Neuronal stem cell (in vitro differentiated cells): ENCODE measurements at regions not wholly inside any gene's neighbourhood (a gene's known extent, or its start where the extent isn't known, plus 50 kb on each side); places are given as distances from the start of the nearest gene placed in this dataset.

ENCODE experiments used
- DNase-seq: peaks from one replicate; pipeline ENCODE4 v3.0.0-alpha.2; 2013; ENCODE audit warnings: low spot score
- H2AFZ ChIP-seq: one replicate; pipeline ENCODE4 v1.6.1; 2013; ENCODE audit warnings: mild to moderate bottlenecking, low read length, inconsistent platforms
- H2AK5ac ChIP-seq: 2 replicates; pipeline ENCODE4 v1.6.1; 2013; ENCODE audit warnings: low read depth, mild to moderate bottlenecking, inconsistent platforms, low read length, moderate library complexity, mixed read lengths
- H2BK120ac ChIP-seq: 2 replicates; pipeline ENCODE4 v1.6.1; 2013; ENCODE audit warnings: low read depth, mild to moderate bottlenecking, inconsistent platforms, low read length, moderate library complexity, mixed read lengths
- H2BK12ac ChIP-seq: one replicate; pipeline ENCODE4 v1.6.1; 2013; ENCODE audit warnings: low read length, inconsistent platforms
- H2BK15ac ChIP-seq: 2 replicates; pipeline ENCODE4 v1.6.1; 2013; ENCODE audit warnings: mild to moderate bottlenecking, low read length, inconsistent platforms, mixed read lengths
- H2BK5ac ChIP-seq: one replicate; pipeline ENCODE4 v1.6.1; 2013; ENCODE audit warnings: inconsistent platforms, mild to moderate bottlenecking, low read length, moderate library complexity
- H3K14ac ChIP-seq: one replicate; pipeline ENCODE4 v1.6.1; 2013; ENCODE audit warnings: low read length, inconsistent platforms
- H3K18ac ChIP-seq: 2 replicates; pipeline ENCODE4 v1.6.1; 2013; ENCODE audit warnings: low read length, inconsistent platforms
- H3K23ac ChIP-seq: 2 replicates; pipeline ENCODE4 v1.6.1; 2013; ENCODE audit warnings: low read depth, mild to moderate bottlenecking, mixed read lengths, low read length, inconsistent platforms; ENCODE audit not compliant: poor library complexity
- H3K27ac ChIP-seq: replicated peaks from 3 replicates; pipeline ENCODE4 v1.5.1; 2013; ENCODE audit warnings: low read length, inconsistent platforms
- H3K27me3 ChIP-seq, 3 experiments: 2 replicates each; pipeline ENCODE4 v1.6.1; 2013; ENCODE audit warnings: low read length in 3 of 3, mild to moderate bottlenecking in 2 of 3, inconsistent platforms in 1 of 3, low read depth in 1 of 3, mixed read lengths in 1 of 3, moderate library complexity in 1 of 3; ENCODE audit not compliant: control insufficient read depth in 3 of 3, insufficient read depth in 3 of 3
- H3K36me3 ChIP-seq, 2 donors: replicated peaks in 1 of 2; 2 replicates each; pipeline ENCODE4 v1.6.1; 2013; ENCODE audit warnings: low read length in 2 of 2; ENCODE audit not compliant: control insufficient read depth in 2 of 2, insufficient read depth in 2 of 2
- H3K4ac ChIP-seq: 2 replicates; pipeline ENCODE4 v1.6.1; 2013; ENCODE audit warnings: inconsistent platforms, mild to moderate bottlenecking, low read length, moderate library complexity
- H3K4me1 ChIP-seq, 2 donors: 1 replicate in 1 of 2; 2 replicates in 1 of 2; pipeline ENCODE4 v1.6.1; 2013; ENCODE audit warnings: low read length in 2 of 2, low read depth in 1 of 2; ENCODE audit not compliant: control insufficient read depth in 2 of 2, insufficient read depth in 1 of 2
- H3K4me2 ChIP-seq: one replicate; pipeline ENCODE4 v1.6.1; 2013; ENCODE audit warnings: mild to moderate bottlenecking, low read length, inconsistent platforms; ENCODE audit not compliant: insufficient read depth, poor library complexity, severe bottlenecking
- H3K4me3 ChIP-seq, 2 donors: 2 replicates each; pipeline ENCODE4 v1.5.1; 2013; ENCODE audit warnings: low read length in 2 of 2, mild to moderate bottlenecking in 2 of 2, inconsistent platforms in 1 of 2, moderate library complexity in 1 of 2
- H3K79me1 ChIP-seq: one replicate; pipeline ENCODE4 v1.6.1; 2013; ENCODE audit warnings: low read depth, mild to moderate bottlenecking, inconsistent platforms, low read length, moderate library complexity
- H3K9ac ChIP-seq: one replicate; pipeline ENCODE4 v1.6.1; 2013; ENCODE audit warnings: mild to moderate bottlenecking, low read depth, low read length, inconsistent platforms; ENCODE audit not compliant: poor library complexity
- H3K9me3 ChIP-seq, 2 donors: replicated peaks in 1 of 2; 2 replicates each; pipeline versions ENCODE3 to v1.6.1; 2013; ENCODE audit warnings: low read length in 2 of 2, mild to moderate bottlenecking in 2 of 2, inconsistent platforms in 1 of 2, low read depth in 1 of 2, mixed read lengths in 1 of 2, moderate library complexity in 1 of 2; ENCODE audit not compliant: control insufficient read depth in 2 of 2, insufficient read depth in 1 of 2
- H4K8ac ChIP-seq: one replicate; pipeline ENCODE4 v1.6.1; 2013; ENCODE audit warnings: low read depth, mild to moderate bottlenecking, inconsistent platforms, low read length, moderate library complexity
- H4K91ac ChIP-seq: one replicate; pipeline ENCODE4 v1.6.1; 2013; ENCODE audit warnings: low read length, low read depth, mild to moderate bottlenecking, inconsistent platforms; ENCODE audit not compliant: poor library complexity
- WGBS, 2 donors: extraction: QIAGEN DNeasy Blood & Tissue Kit; methylation state at CpG; one replicate each; pipeline ENCODE4 v1.1.7; 2013; ENCODE audit warnings: missing lambda C conversion rate in 2 of 2, mixed read lengths in 1 of 2; ENCODE audit not compliant: insufficient read length in 2 of 2, insufficient replicate concordance in 1 of 2; ENCODE audit errors: extremely low coverage in 2 of 2; 5-methylcytosine and 5-hydroxymethylcytosine counted together

- H3K4ac ChIP-seq = no peak overlapping the region
- no peak overlapping the region for H2AK5ac ChIP-seq
- WGBS, 2 donors = no CpG with 5 or more reads among the region's 18 CpGs
- no peaks in the 10 kb centered on the region for H3K27me3 ChIP-seq
- H3K27ac ChIP-seq = no peak overlapping the region
- peaks cover 8 to 15% of the 10 kb centered on the region in 2 donors for H3K4me1 ChIP-seq
- H3K79me1 ChIP-seq = no peaks in the 10 kb centered on the region
- H3K14ac ChIP-seq = no peak overlapping the region
- H3K4me3 ChIP-seq = no peak overlapping the region
- H2BK15ac ChIP-seq = no peak overlapping the region
- no peaks in the 10 kb centered on the region for H3K9me3 ChIP-seq
- H3K9ac ChIP-seq = no peak overlapping the region
- H4K8ac ChIP-seq = no peak overlapping the region
- peak overlapping the region; percentile 32 for H2AFZ ChIP-seq
- no peak overlapping the region for H3K4me2 ChIP-seq
- H2BK5ac ChIP-seq = no peak overlapping the region
- H4K91ac ChIP-seq = no peak overlapping the region
- no peak overlapping the region for H3K23ac ChIP-seq
- H2BK12ac ChIP-seq = no peak overlapping the region
- no peaks in the 10 kb centered on the region for H3K36me3 ChIP-seq
- DNase-seq = no peak
- H3K18ac ChIP-seq = no peak overlapping the region
- H2BK120ac ChIP-seq = no peak overlapping the region
Observed at GRCh38 chr2:104416339-104417000, 437.4 kb upstream of the POU3F3 start.

- Histone ChIP-seq H3K79me1 (no peaks in the 10 kb centered on the region), H3K9ac (no peak overlapping the region), H3K27me3 (no peaks in the 10 kb centered on the region), H3K18ac (no peak overlapping the region), H2BK15ac (no peak overlapping the region), H2AFZ (no peak overlapping the region), H2BK12ac (no peak overlapping the region), H2BK5ac (no peak overlapping the region), H4K91ac (no peak overlapping the region), H3K27ac (no peak overlapping the region), H3K9me3 (no peaks in the 10 kb centered on the region), H3K14ac (no peak overlapping the region), H3K36me3 (no peaks in the 10 kb centered on the region), H3K4me2 (no peak overlapping the region), H3K4ac (no peak overlapping the region), H2BK120ac (no peak overlapping the region), H2AK5ac (peak overlapping the region; percentile 68), H3K4me1 (peaks cover 8 to 10% of the 10 kb centered on the region in 2 donors), H4K8ac (no peak overlapping the region), H3K4me3 (no peak overlapping the region), H3K23ac (no peak overlapping the region)
- no peak for DNase-seq
- no CpG with 5 or more reads among the region's 2 CpGs for WGBS, 2 donors
Observed at GRCh38 chr2:104420420-104420819, 433.5 kb upstream of the POU3F3 start.

GRCh38 chr2:104420953-104421352 is 433.0 kb upstream of the POU3F3 start:
- no peak for DNase-seq
- Histone ChIP-seq H3K9ac (no peak overlapping the region), H3K14ac (no peak overlapping the region), H3K4me1 (peaks cover 8 to 10% of the 10 kb centered on the region in 2 donors), H2BK120ac (no peak overlapping the region), H3K18ac (no peak overlapping the region), H3K23ac (no peak overlapping the region), H2AFZ (no peak overlapping the region), H3K36me3 (no peaks in the 10 kb centered on the region), H3K27me3 (no peaks in the 10 kb centered on the region), H3K4me3 (no peak overlapping the region), H3K9me3 (no peaks in the 10 kb centered on the region), H3K27ac (no peak overlapping the region), H2AK5ac (no peak overlapping the region), H4K8ac (no peak overlapping the region), H2BK15ac (no peak overlapping the region), H4K91ac (no peak overlapping the region), H3K79me1 (no peaks in the 10 kb centered on the region), H3K4me2 (no peak overlapping the region), H2BK12ac (no peak overlapping the region), H2BK5ac (no peak overlapping the region), H3K4ac (no peak overlapping the region)
- no CpG with 5 or more reads among the region's 3 CpGs for WGBS, 2 donors

GRCh38 chr2:104425850-104426595 is 427.9 kb upstream of the POU3F3 start:
- Histone ChIP-seq H3K4me3 (no peak overlapping the region), H3K9ac (no peak overlapping the region), H4K91ac (no peak overlapping the region), H3K4me1 (peaks cover 8 to 20% of the 10 kb centered on the region in 2 donors), H3K36me3 (no peaks in the 10 kb centered on the region), H2BK5ac (no peak overlapping the region), H3K27ac (no peak overlapping the region), H4K8ac (no peak overlapping the region), H3K9me3 (no peaks in the 10 kb centered on the region), H2AFZ (no peak overlapping the region), H3K27me3 (no peaks in the 10 kb centered on the region), H3K18ac (no peak overlapping the region), H3K4ac (no peak overlapping the region), H3K23ac (no peak overlapping the region), H2BK120ac (no peak overlapping the region), H2AK5ac (no peak overlapping the region), H3K14ac (no peak overlapping the region), H2BK15ac (no peak overlapping the region), H3K4me2 (no peak overlapping the region), H2BK12ac (no peak overlapping the region), H3K79me1 (no peaks in the 10 kb centered on the region)
- no peak for DNase-seq
- WGBS, 2 donors = no CpG with 5 or more reads among the region's 3 CpGs
